GM21528 (cell line): ENCODE measurements at regions not wholly inside any gene's neighbourhood (a gene's known extent, or its start where the extent isn't known, plus 50 kb on each side); places are given as distances from the start of the nearest gene placed in this dataset.

ENCODE experiments used
- ATAC-seq: cut with Tn5 transposase; IDR thresholded peaks from one replicate; pipeline ENCODE4 v1.9.1; 2021; ENCODE audit warnings: mild to moderate bottlenecking, moderate library complexity; ENCODE audit not compliant: unreplicated experiment, low FRiP score

GRCh38 chr7:33725111-33726025 is 180.0 kb upstream of the BMPER start:
- no peak for ATAC-seq

DNA sequence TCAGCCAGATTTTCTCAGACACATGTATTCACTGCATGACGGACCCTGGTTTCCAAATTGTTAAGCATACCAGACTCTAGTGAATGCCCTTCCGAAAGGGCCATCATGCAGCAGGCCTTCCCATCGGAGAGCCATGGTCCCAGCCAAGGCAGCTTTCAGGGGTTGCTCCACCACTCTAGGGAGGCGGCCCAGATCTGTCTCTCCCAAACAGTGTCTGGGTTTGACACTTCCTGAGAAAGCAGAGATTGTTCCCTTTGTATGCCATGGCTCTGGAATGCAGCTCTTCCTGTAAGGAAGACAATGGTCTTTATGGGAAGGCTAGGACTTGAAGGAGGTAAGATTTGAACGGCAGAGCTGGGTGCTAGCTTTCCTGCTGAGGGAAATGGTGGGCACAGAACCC is 178.8 kb upstream of the BMPER start:
- no peak for ATAC-seq

GRCh38 chr7:33727315-33727714 is 178.0 kb upstream of the BMPER start:
- ATAC-seq: no peak

DNA sequence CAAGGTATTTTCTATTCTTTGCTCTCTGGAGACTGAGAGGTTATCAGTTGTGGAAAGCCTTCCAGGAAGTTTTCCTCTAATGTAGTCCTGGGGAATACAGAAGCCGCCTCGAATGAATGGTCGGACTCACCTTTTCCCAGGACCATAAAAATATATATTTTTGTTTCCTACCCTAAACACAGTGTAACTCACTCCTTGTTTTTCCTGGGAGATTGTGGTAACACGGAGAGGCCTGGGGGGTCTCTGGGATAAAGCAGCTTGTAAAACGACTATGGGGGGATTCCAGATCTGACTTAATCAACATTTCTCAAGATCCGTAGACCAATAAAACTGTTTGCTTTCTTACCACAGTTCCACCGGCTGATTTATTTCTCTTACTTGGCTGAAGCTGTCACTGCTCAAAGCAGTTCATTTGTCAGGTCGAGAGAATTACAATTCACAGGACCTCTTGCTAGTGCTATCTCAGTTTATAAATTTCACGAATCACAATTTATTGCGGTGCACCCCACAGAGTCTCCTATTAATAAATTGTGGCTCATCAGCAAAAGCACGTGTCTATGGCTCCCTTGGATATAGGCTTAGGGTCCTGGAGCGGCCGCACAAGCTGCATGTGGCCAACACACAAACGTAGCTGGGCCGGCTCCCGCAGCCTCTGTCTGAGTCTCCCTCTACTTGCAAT is 176.3 kb upstream of the BMPER start:
- ATAC-seq: no peak

DNA sequence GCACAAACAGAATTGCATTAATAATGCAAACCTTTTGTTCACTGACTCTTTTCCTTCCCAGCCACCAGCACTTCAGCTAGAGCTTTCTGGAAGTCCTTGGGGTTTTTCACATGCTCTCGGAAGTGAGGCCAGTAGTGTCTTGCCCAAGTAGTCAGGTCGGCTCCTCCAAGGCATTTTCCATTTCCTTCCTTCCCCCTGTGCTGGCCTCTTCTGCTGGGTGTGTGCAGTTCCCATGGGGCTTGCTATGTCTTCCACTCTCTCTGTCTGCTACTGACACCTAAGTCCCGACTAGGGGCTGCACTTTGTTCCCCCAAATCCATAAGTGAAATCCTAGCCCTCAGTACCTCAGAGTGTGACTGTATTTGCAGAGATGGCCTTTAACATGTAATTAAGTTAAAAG is 175.6 kb upstream of the BMPER start:
- ATAC-seq: no peak

DNA sequence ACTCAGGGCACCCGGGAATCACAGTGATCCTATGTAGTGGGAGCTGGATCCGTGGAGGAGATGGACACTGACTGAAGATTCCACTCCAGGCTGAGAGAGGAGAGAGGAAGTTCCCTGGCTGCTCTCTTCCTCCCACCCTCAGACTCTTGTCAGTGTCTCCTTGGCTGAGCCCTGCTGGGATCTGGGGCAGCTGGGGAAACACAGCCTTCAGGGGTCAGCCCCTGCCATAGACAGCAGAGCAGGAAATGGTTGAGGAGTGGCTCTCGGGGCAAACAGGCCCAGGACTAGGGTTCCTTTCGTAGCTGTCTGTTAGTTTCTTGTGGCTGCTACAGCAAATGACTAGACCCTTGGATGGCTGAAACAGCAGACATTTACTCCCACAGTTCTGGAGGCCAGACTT is 174.4 kb upstream of the BMPER start:
- no peak for ATAC-seq

DNA sequence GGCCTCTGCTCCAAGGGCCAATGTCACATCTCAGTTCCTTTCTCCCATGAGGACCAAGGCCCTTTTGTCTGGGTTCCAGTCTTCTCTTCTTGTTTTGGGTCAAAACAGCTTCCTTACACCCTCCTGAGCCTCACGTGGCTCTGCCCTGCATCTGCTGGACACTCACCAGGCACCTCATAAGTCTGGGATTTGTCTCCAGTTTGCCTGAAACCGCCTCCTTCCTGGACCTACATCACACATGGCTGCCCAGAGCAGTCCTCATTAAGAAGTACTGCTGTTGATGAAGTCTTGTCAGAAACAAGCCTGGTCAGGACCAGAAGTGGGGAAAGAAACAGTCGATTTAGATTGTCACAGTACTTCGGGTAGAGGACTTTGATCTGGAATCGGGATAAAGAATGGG is 173.4 kb upstream of the BMPER start:
- ATAC-seq: no peak

- ATAC-seq: no peak
Measured at GRCh38 chr7:33732462-33732861, 172.9 kb upstream of the BMPER start.

- ATAC-seq: no peak
Measured at GRCh38 chr7:33733870-33734650, 171.3 kb upstream of the BMPER start.

- no peak for ATAC-seq
Measured at GRCh38 chr7:33735403-33735802, 169.9 kb upstream of the BMPER start.

DNA sequence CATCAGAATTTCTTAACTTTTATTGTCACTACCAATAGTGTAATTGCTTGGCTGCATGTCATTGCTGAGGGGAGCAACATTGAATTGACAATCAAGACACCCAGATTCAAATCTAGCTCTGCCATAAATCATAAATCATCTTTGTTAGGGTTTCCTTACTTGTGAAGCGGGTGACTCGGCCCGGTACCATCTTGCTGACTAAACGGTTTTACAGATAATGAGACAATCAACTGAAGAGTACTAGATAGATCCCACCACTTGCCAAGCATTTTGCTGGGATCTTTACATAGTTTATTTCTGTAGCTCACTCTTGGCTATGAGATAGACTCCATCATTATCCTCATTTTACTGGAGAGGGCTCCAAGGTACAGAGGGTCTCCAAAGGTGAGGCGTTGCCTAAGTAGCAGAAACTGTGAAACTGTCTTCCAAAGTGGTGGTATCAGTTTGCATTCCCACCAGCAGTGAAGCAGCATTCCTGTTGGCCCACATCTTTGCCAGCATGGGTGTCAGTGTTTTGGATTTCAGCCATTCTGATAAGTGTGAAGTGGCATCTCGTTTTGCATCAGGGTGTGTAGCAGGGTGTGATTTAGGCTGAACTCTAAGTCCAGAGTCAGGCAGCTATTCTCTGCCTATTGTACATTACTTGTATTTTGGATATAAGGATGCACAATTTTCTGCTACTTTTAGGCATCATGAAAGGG is 168.7 kb upstream of the BMPER start:
- ATAC-seq: no peak

DNA sequence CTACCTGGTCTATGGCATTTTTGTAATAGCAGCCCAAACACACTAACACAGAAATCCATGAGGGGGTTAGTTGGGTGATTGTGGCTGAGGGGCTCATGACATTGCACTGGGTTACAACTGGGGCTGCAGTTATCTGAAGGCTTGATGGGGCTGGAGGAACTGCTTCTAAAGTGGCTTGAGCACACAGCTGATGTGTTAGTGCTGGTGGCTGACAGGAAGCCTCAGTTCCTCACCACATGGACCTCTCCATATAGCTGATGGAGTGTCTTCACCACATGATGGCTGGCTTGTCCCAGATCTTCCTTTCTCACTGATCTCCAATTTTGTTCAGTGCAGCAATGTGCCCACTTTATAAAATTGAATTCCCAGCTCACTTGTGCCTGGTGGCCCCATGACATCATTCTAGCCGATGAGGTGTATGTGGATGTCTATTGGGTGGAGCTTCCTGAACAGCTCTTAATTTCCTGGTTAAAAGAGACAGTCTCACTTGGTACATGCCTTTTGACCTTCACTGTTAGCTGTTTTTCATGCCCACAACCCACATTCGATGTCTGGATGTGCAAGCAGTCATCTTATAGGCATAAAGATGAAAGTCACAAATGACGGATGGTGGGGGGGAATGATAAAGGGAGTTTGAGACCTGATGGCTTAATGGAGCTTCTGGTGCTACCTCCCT is 166.9 kb upstream of the BMPER start:
- ATAC-seq: no peak

DNA sequence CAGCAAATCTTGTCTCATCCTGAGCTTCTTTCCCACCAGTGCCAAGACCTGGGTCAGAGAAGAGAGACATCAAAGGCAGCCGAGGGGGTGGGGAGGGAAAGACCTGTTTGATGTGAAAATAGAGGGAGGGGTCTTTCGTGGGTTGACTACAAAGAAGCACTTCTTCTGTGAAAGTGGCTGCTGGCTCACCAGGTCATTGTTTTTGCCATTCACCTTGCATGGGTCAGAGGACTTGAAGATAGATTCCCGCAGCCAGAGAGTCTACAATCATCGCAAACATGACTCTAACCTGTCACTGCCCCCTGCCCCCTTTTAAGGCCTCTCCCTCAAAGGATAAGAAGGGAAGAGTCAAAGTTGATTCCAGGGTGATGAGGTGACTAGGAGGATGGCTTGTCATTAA is 166.1 kb upstream of the BMPER start:
- ATAC-seq: no peak

DNA sequence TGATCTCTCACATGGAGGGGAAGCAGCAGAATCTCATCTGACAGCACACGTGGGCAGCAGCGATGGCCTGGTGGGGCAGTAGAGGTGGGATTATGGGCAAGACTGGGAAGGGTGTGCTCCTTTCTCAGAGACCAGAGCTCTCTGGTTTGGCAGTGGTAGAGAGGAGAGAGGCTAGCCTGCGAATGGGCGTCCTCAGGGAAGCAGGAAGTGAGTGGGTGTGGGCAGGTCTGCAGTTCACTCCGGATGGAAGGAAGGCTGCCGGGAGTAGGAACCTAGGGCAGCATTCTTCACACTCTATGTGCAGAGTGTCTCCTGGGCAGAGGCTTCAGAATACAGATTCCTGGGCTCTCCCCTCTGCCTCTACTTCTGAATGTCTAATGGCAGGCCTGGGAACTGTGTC is 162.8 kb upstream of the BMPER start:
- no peak for ATAC-seq

GRCh38 chr7:33742999-33743587 is 162.2 kb upstream of the BMPER start:
- ATAC-seq: no peak

- ATAC-seq: no peak
Measured at GRCh38 chr7:33743594-33743993, 161.7 kb upstream of the BMPER start.

DNA sequence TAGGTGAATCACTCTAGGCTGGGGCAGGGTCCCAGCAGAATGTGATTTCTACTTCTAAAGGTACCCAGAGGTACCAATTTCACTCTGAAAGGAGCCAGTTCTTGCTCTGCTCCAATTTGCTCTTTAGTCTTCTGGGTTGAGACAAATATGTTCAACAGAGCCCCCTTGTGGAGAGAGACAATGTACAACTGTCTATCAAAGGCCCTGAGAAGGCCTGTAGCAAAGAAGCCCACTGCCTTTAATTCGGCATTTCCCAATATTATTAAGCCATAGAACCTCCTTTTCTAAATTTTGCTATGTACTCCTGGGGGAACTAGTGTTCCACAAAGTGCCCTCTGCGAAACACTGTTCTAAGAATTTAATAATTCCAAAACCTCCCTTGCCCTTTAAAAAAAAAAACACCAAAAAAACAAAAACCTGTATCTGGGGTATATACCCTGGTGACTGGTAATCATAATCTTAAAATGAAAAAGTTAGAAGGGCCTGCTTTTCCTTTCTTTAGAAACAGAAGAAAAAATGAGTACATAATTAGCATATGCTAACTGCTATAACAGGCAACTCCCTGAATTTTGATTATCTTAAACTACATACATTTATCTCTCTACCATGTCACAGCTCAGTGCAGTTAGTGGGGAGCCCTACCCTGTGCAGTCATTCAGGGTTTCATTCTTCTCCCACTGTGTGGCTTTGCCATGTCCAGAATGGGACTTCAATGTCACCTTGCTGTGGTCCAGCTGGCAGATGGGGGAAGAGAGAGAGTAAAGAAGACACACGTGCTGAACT is 160.9 kb upstream of the BMPER start:
- ATAC-seq: no peak

DNA sequence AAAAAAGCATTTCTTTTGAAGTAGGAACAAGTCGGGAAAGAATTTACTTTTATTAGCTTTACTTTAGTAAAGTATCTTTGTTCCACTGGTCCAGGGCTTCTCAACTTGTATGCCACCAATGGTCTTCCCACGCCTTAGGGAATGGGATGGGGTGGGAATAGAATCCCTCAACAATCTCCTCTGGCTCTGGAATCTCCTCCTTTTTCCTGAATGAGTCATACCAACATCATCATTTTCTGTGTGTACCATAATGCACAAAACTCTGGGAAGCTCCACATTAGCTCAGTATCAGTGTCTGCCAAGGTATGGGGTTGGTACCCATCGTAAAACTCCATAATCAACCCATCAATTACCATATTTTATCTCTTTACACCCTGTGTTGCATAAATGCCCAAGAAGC is 159.4 kb upstream of the BMPER start:
- no peak for ATAC-seq

DNA sequence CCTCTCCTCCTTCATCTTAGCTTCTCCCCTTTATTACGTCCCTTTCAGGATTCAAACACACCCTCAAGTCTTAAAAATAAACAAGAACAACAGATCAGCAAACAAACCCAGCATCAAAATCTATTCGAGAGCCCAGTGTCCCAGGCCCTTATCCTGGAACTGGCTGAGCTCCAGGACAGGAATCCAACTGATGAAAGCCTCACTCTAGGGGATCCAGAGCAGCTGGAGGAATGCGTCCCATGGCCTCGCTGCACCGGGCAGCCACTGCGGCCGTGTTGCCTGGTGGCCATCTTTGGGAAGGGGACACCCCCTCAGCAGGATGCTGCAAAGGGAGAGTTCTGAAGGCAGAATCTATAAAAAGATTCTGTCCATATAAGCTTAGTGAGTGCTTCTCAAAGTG is 156.5 kb upstream of the BMPER start:
- no peak for ATAC-seq
